ENCODE measurements at regions not wholly inside any gene's neighbourhood (a gene's known extent, or its start where the extent isn't known, plus 50 kb on each side); places are given as distances from the start of the nearest gene placed in this dataset.
"Not testable (repeated sequence)": the region's sequence is repeated elsewhere in the genome, so short reads cannot be mapped to it uniquely, and the experiment has no call there.

GRCh38 chr5:6108540-6108848, 269.9 kb downstream of the MED10 start:
- no peak for DNase-seq (ENCODE audit: low read depth)
- TF ChIP-seq, protein P1, sequence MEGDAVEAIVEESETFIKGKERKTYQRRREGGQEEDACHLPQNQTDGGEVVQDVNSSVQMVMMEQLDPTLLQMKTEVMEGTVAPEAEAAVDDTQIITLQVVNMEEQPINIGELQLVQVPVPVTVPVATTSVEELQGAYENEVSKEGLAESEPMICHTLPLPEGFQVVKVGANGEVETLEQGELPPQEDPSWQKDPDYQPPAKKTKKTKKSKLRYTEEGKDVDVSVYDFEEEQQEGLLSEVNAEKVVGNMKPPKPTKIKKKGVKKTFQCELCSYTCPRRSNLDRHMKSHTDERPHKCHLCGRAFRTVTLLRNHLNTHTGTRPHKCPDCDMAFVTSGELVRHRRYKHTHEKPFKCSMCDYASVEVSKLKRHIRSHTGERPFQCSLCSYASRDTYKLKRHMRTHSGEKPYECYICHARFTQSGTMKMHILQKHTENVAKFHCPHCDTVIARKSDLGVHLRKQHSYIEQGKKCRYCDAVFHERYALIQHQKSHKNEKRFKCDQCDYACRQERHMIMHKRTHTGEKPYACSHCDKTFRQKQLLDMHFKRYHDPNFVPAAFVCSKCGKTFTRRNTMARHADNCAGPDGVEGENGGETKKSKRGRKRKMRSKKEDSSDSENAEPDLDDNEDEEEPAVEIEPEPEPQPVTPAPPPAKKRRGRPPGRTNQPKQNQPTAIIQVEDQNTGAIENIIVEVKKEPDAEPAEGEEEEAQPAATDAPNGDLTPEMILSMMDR (IDR thresholded peaks at IDR 0.05; ENCODE audit: insufficient read depth, low read depth, low read length), result no peak
- H3K4me3 ChIP-seq (ENCODE audit: low read depth, low read length), result no peak overlapping the region

DNA sequence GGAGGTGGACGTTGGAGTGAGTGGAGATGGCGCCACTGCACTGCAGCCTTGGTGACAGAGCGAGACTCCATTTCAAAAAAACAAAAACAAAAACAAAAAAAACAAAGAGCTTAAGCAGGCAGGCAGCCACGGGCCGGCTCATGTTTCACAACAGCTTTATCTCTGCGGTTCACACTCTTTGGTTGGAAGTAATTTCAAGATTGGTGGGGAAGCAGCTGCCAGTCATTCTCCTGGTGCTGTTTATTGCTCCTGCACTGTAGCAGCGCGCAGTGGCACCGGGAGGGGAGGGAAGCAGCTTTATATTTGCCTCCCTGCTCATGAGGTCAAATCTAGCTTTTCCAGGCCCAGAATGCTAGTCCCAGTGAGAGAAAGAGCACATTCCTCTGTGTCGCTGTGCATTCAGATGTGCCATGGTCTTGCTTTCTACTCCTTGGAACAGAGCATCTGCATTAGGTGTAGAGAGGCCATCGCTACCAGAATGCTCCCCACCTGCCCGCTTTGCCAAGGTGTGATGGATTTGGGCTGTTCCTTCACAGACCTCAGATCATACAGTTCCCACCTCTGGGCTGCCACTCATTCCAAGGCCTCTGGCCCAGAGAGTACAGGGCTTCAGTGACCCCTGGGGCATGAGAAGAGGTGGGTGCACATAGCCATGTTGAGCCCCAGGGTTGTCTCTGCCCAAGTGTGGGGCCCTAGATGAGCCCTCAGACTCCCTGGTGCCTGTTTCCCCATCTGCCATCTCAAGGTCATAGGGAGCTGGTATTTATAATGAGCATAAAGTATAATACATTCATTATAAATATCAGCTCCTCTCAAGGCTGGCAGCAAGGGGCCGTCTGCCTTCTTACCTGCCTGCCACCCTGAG, 270.4 kb downstream of the MED10 start:
- no peak for DNase-seq (ENCODE audit: low read depth)
- TF ChIP-seq, protein P1 (IDR thresholded peaks at IDR 0.05; ENCODE audit: insufficient read depth, low read depth, low read length), result no peak

GRCh38 chr5:6106756-6107155, 271.6 kb downstream of the MED10 start:
- no peak for DNase-seq (ENCODE audit: low read depth)
- no peak overlapping the region for H3K4me3 ChIP-seq (ENCODE audit: low read depth, low read length)
- TF ChIP-seq, protein P1 (IDR thresholded peaks at IDR 0.05; ENCODE audit: insufficient read depth, low read depth, low read length), result no peak

More for the DNA sequence above, 270.4 kb downstream of the MED10 start:
- H3K4me3 ChIP-seq (ENCODE audit: low read depth, low read length), result no peak overlapping the region

GRCh38 chr5:6105320-6105719, 273.0 kb downstream of the MED10 start:
- TF ChIP-seq, protein P1 (IDR thresholded peaks at IDR 0.05; ENCODE audit: insufficient read depth, low read depth, low read length), result no peak
- no peak overlapping the region for H3K4me3 ChIP-seq (ENCODE audit: low read depth, low read length)
- DNase-seq (ENCODE audit: low read depth), result no peak

GRCh38 chr5:6096101-6096500, 282.2 kb downstream of the MED10 start:
- DNase-seq (ENCODE audit: low read depth), result no peak
- H3K4me3 ChIP-seq (ENCODE audit: low read depth, low read length), result no peak overlapping the region
- TF ChIP-seq, protein P1 (IDR thresholded peaks at IDR 0.05; ENCODE audit: insufficient read depth, low read depth, low read length), result no peak

GRCh38 chr5:6094180-6094579, 284.2 kb downstream of the MED10 start:
- not testable (repeated sequence) for H3K4me3 ChIP-seq (ENCODE audit: low read depth, low read length); DNase-seq (ENCODE audit: low read depth)

- DNase-seq (ENCODE audit: low read depth), result no peak
- TF ChIP-seq, protein P1 (IDR thresholded peaks at IDR 0.05; ENCODE audit: insufficient read depth, low read depth, low read length), result no peak
- H3K4me3 ChIP-seq (ENCODE audit: low read depth, low read length), result no peak overlapping the region
Observed at GRCh38 chr5:6090838-6091237, 287.5 kb downstream of the MED10 start.

All from fibroblast of villous mesenchyme (primary cell).